K562 (cell line): ENCODE measurements at regions not wholly inside any gene's neighbourhood (a gene's known extent, or its start where the extent isn't known, plus 50 kb on each side); places are given as distances from the start of the nearest gene placed in this dataset.
"Not testable (repeated sequence)": the region's sequence is repeated elsewhere in the genome, so short reads cannot be mapped to it uniquely, and the experiment has no call there.

Experiments
- ATAC-seq: fragments of 200-7000 bp; cut with Tn5 transposase; 3 replicates; pipeline ENCODE4 v1.9.1; 2020; ENCODE audit warnings: moderate library complexity
- BruUV-seq: library from RNA; stranded (reverse); fragments of 400-500 nt; replicated peaks from 2 replicates; lab custom pipeline; 2021; lab: Mats Ljungman, UMichigan
- CTCF ChIA-PET: fragments of 300-600 bp; formaldehyde crosslinking; extraction: SDS; loops from one replicate; lab custom pipeline; 2021; ENCODE audit warnings: low intra/inter-chr PET ratio; lab: Yijun Ruan, JAX
- POLR2A ChIA-PET: fragments of 300-600, 350-650 bp; sonication (Branson Sonifier 250); formaldehyde crosslinking; extraction: SDS; loops from one replicate; lab custom pipeline; 2021; ENCODE audit warnings: antibody characterized with exemption, inconsistent platforms; lab: Yijun Ruan, JAX
- DNase-seq, 4 experiments: peaks; one replicate each; pipeline versions ENCODE4 v3.0.0 to v3.0.0-alpha.2; 2011 to 2018; ENCODE audit warnings: low spot score in 3 of 4, mixed read lengths in 3 of 4; ENCODE audit errors: extremely low read depth in 1 of 4
- FAIRE-seq: peaks from 2 replicates; lab custom pipeline; 2011; peaks lifted over from hg19 to GRCh38; lab: Jason Lieb, UNC
- H2AFZ ChIP-seq: 2 replicates; pipeline ENCODE4 v1.6.0; 2011; ENCODE audit warnings: low read depth, low read length, control low read depth, inconsistent platforms
- H3K27ac ChIP-seq: fragments of 200-600 bp; 3 replicates; pipeline ENCODE4 v1.8.0; 2011; ENCODE audit warnings: low read depth, mild to moderate bottlenecking, control low read depth, inconsistent platforms, low read length, moderate library complexity, mixed read lengths; ENCODE audit errors: extremely low read depth
- H3K27me3 ChIP-seq, 2 experiments: fragments of 300-600 bp in 1 of 2; 2 replicates in 1 of 2; 3 replicates in 1 of 2; pipeline versions ENCODE4 v1.6.0 to v1.8.0; 2011; ENCODE audit warnings: inconsistent platforms in 2 of 2, low read length in 2 of 2, mild to moderate bottlenecking in 1 of 2, mixed read lengths in 1 of 2, moderate library complexity in 1 of 2; ENCODE audit not compliant: control insufficient read depth in 2 of 2, insufficient read depth in 2 of 2
- H3K36me3 ChIP-seq: fragments of 300-600 bp; 3 replicates; pipeline ENCODE4 v1.8.0; 2011; ENCODE audit warnings: mild to moderate bottlenecking, low read length, inconsistent platforms; ENCODE audit not compliant: control insufficient read depth, insufficient read depth
- H3K4me1 ChIP-seq, 2 experiments: fragments of 200-600 bp in 1 of 2; replicated peaks in 1 of 2; 2 replicates in 1 of 2; 3 replicates in 1 of 2; pipeline versions ENCODE4 v1.5.1 to v1.8.0; 2011; ENCODE audit warnings: inconsistent platforms in 2 of 2, low read length in 2 of 2, mild to moderate bottlenecking in 1 of 2, mixed read lengths in 1 of 2, moderate library complexity in 1 of 2; ENCODE audit not compliant: control insufficient read depth in 2 of 2, insufficient read depth in 2 of 2
- H3K4me2 ChIP-seq: 2 replicates; pipeline ENCODE4 v1.6.1; 2011; ENCODE audit warnings: low read length, control low read depth, inconsistent platforms, mixed read lengths; ENCODE audit not compliant: insufficient read depth
- H3K4me3 ChIP-seq: fragments of 200-600 bp; sonication (generic), shearing (Covaris generic); 2 replicates; pipeline ENCODE4 v1.5.1; 2016; ENCODE audit warnings: control low read depth, inconsistent platforms
- H3K79me2 ChIP-seq: fragments of 200-600 bp; 3 replicates; pipeline ENCODE4 v1.8.0; 2011; ENCODE audit warnings: low read length, inconsistent platforms; ENCODE audit not compliant: control insufficient read depth, insufficient read depth
- H3K9ac ChIP-seq, 2 experiments: 2 replicates each; pipeline versions ENCODE4 v1.6.0 to v1.6.1; 2011; ENCODE audit warnings: low read depth in 2 of 2, low read length in 2 of 2, control low read depth in 1 of 2, inconsistent platforms in 1 of 2, mild to moderate bottlenecking in 1 of 2, mixed read lengths in 1 of 2; ENCODE audit not compliant: insufficient read depth in 1 of 2
- H3K9me1 ChIP-seq: one replicate; pipeline ENCODE4 v1.6.0; 2011; ENCODE audit warnings: inconsistent platforms, mild to moderate bottlenecking, low read length, moderate library complexity; ENCODE audit not compliant: control insufficient read depth, insufficient read depth
- H3K9me3 ChIP-seq: replicated peaks from 2 replicates; pipeline ENCODE4 v1.5.1; 2011; ENCODE audit warnings: low read depth, low read length, inconsistent platforms; ENCODE audit not compliant: control insufficient read depth, insufficient read depth
- H4K20me1 ChIP-seq: replicated peaks from 2 replicates; pipeline ENCODE4 v1.6.1; 2011; ENCODE audit warnings: low read length, inconsistent platforms, mixed read lengths; ENCODE audit not compliant: control insufficient read depth, insufficient read depth
- CBFA2T3 ChIP-seq: fragments of 450-650 bp; IDR thresholded peaks from 2 replicates; pipeline ENCODE4 v1.6.1; 2017
- PURB ChIP-seq: sonication (generic); formaldehyde crosslinking; IDR thresholded peaks from 2 replicates; pipeline ENCODE4 v1.9.0; 2021; ENCODE audit warnings: low read depth, mild to moderate bottlenecking, missing genetic modification reagents
- SFPQ ChIP-seq: fragments of 200-400 bp; formaldehyde crosslinking; IDR thresholded peaks from 2 replicates; pipeline ENCODE4 v1.6.1; 2017; ENCODE audit warnings: mild to moderate bottlenecking, low read depth, low read length, moderate library complexity
- SRSF1 ChIP-seq: fragments of 200-400 bp; formaldehyde crosslinking; IDR thresholded peaks from 2 replicates; pipeline ENCODE4 v1.6.1; 2017; ENCODE audit warnings: mild to moderate bottlenecking, low read depth, low read length, moderate library complexity
- ZNF239 ChIP-seq: fragments of 250-450 bp; sonication (Bioruptor Pico); IDR thresholded peaks from 2 replicates; pipeline ENCODE4 v1.4.0; 2020; ENCODE audit warnings: mild to moderate bottlenecking
- WGBS: fragments of 100-300 bp; shearing (Covaris generic); methylation state at CpG from one replicate; pipeline ENCODE4 v1.1.6; 2016; ENCODE audit warnings: low coverage, mixed read lengths; ENCODE audit not compliant: insufficient coverage; ENCODE audit errors: missing lambda C conversion rate; 5-methylcytosine and 5-hydroxymethylcytosine counted together
- in situ Hi-C: fragments of 300-500 bp; cut with MboI; formaldehyde crosslinking; loops from 4 replicates; pipeline ENCODE4 v1.15.0; 2018; ENCODE audit warnings: inconsistent platforms, mixed read lengths
- intact Hi-C: fragments of 100-400 bp; cut with micrococcal nuclease; formaldehyde crosslinking; loops from 2 replicates; pipeline ENCODE4 v1.14.2; 2022

- TF ChIP-seq SFPQ (no peak), CBFA2T3 (no peak), SRSF1 (no peak), ZNF239 (no peak), PURB (CRISPR knock-in tag) (no peak)
- TF ChIP-seq, all 486 proteins: peak for 0
These were observed 382.9 kb downstream of the TMEM121 start (continued) for GRCh38 chr14:105909046-105909827.

- BruUV-seq, intact Hi-C loops, H3K4me2 ChIP-seq, H3K79me2 ChIP-seq, CTCF ChIA-PET, H3K4me3 ChIP-seq, H3K27ac ChIP-seq, FAIRE-seq, H4K20me1 ChIP-seq, ATAC-seq, in situ Hi-C loops, POLR2A ChIA-PET, H3K4me1 ChIP-seq, H3K9ac ChIP-seq, H3K27me3 ChIP-seq, H3K36me3 ChIP-seq, H3K9me1 ChIP-seq, H3K9me3 ChIP-seq, DNase-seq, H2AFZ ChIP-seq: not testable (repeated sequence)
- WGBS, result no CpG with 5 or more reads among the region's 14 CpGs
These were observed 383.4 kb downstream of the TMEM121 start for GRCh38 chr14:105909828-105910120.
